Upper lobe of left lung (tissue), 4 donors: ENCODE measurements at regions not wholly inside any gene's neighbourhood (a gene's known extent, or its start where the extent isn't known, plus 50 kb on each side); places are given as distances from the start of the nearest gene placed in this dataset.

ENCODE experiments used
- CTCF ChIP-seq, 6 experiments: fragments of 450-650 bp in 4 of 6; fragments of 200-600 bp in 2 of 6; sonication (generic) in 2 of 6; IDR thresholded peaks; one replicate each; pipeline ENCODE4 v1.5.1; 2016 to 2019; ENCODE audit warnings: antibody characterized with exemption in 6 of 6
- POLR2A ChIP-seq, 4 donors: fragments of 450-650 bp; IDR thresholded peaks; one replicate each; pipeline ENCODE4 v1.5.1; 2016 to 2017; ENCODE audit warnings: antibody characterized with exemption in 4 of 4, mild to moderate bottlenecking in 2 of 4

GRCh38 chr19:27660428-27660827, 1552.5 kb downstream of the UQCRFS1 start:
- no peak for TF ChIP-seq CTCF (IDR thresholded peaks at IDR 0.05)
- TF ChIP-seq POLR2A (IDR thresholded peaks at IDR 0.05): no peak
